ENCODE measurements at regions not wholly inside any gene's neighbourhood (a gene's known extent, or its start where the extent isn't known, plus 50 kb on each side); places are given as distances from the start of the nearest gene placed in this dataset.
"Not testable (repeated sequence)": the region's sequence is repeated elsewhere in the genome, so short reads cannot be mapped to it uniquely, and the experiment has no call there.

- DNase-seq (ENCODE audit: low read depth in 3 of 3): no peak
These were observed 351.7 kb downstream of the NPIPA8 start for GRCh38 chr16:17984810-17985209.

DNA sequence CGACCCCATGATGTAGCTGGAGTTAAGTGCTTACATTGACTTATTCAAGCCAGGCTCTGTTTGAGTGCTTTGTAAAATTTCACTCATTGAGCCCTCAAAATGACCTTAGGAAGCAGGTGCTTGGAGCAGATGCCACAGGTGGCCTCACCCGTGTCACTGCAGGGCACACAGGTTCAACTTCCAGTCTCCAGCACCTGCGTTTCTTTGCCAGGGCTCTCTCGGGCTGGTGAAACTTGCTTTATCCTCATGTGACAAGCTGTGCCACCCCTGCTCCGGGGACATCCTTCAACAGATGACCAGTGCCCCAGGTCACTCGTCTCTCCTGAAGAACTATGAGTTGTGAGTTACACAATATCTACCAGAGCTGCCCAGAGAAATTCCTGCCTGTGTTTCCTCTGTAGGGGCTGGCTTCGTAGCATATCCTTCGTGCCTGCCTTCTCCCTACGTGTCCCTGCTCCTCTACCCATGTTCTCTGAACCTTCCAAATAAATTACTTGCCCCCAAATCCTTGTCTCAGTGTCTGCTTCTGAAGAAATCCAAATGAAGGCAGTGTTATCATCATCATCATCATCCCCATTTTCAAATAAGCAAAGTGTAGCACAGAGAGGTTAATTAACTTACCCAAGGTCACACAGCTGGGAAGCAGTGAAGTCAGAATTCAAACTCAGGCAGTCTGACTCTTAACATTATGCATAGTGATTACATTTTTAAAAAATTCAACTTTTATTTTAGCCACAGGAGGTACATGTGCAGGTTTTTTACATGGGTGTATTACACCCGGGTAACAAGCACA is 352.5 kb downstream of the NPIPA8 start:
- no peak for DNase-seq (ENCODE audit: low read depth in 3 of 3)

GRCh38 chr16:17983114-17983513 is 353.4 kb downstream of the NPIPA8 start:
- no peak for DNase-seq (ENCODE audit: low read depth in 3 of 3)

DNA sequence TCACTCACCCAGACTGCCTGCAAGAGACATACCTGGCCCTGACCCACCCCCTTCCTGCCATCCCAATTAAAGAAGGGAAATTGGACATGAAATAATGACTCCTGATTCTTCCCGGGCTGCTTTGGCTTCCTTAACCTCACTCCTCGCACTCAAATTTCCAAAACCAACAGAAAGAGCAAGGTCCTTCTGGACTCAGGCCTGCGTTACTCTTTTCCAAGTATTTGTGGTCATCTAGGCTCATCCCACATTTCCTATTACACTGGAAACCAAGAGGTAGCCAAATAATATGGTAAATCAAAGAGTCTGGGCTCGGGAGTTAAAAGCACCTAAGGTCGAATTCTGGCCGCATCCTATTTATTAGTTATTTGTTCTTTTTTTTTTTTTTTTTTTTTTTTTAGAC is 359.3 kb downstream of the NPIPA8 start:
- DNase-seq (ENCODE audit: low read depth in 3 of 3): no peak

DNA sequence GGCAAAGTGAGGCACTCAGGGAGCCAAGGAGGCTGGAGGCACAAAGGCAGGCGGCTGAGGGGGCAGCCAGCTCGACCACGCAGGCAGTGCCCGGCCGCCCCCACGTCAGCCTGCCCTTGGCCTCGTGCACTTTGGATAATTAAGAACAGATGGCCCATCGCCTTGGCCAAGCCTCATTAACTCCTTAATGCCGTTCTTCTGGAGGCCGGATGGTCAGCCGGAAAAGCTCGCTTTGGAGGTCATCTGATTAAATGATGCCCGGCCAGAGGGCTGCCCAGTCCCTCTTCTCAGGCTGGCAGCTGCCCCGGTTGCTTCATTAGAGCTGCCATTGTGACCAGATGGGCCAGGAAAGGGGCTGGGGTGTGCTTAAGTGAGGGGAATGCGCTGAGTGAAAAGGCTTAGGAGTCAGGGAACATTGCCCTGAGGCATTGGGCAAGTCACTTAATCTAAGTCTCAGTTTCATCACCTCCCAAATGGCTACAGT is 364.0 kb downstream of the NPIPA8 start:
- DNase-seq (ENCODE audit: low read depth in 3 of 3): no peak

DNA sequence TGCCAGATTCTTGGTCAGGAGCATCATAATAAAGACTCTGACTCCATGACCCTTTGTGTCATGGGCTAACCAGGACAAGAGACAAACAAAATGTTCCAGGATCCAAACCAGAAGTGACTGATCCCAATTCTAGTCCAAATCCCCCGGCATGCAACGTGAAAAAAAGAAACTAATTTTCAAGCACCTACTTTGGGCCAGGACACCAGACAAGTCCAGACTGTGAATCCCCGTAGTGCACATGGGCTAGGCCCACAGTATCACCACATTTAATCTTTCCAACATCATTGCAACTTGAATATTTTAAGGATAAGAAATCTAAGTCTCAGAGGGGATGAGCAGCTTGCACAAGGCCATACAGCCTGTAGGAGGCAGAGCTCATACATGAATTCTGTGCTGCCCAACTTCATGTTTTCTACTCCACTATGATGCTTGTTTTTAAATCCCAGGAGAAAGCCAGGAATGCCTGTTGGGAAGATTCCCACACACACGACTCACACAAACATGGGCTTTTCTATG is 365.7 kb downstream of the NPIPA8 start:
- no peak for DNase-seq (ENCODE audit: low read depth in 3 of 3)

GRCh38 chr16:17970157-17970765 is 366.3 kb downstream of the NPIPA8 start:
- no peak for DNase-seq (ENCODE audit: low read depth in 3 of 3)

DNA sequence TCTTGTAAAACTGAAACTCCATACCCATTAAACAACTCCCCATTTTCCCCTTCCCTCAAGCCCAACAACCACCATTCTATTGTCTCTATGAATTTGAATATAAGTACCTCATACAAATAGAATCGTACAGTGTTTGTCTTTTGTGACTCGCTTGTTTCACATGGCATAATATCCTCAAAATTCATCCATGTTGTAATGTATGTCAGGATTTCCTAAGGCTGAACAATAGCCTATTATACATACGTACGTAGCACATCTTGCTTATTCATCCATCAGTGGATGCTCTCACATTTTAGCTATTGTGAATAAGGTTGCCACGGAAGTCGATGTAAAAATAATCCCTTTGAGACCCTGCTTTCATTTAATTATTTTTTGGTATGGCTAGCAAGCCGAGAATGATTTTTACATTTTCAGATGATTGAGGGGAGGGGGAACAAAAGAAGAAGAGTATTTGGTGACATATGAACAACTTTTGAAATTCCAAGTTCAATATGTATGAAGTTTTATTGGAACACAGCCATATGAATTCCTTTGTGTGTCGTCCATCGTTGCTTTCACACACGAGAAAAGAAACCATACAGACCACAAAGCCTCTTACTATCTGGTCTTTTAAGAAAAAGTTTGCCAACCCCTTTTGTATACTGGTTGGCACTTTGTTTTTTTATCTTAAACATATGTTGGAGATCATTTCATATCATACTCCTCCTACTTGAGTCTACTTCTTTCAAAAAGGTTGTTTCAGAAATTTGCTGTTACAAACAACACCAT is 371.2 kb downstream of the NPIPA8 start:
- no peak for DNase-seq (ENCODE audit: low read depth in 3 of 3)

DNA sequence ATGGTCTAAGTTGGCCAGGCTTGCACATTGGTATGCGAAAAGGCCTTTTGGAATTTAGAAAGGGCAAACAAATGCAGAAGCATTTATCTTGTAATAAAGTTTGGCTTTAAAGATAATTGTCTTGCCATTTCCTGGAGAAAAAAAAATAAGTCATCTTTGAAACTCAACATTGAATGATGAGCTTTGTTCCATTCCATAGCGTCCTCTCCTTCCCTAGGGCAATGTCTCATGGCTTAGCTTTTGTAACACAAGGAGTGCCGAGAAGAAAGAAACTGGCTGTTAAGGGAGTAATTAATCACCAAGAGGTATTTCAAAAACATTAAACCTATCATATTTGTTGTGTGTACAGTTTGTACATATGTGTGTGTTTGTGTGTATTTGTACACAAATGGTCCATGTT is 372.3 kb downstream of the NPIPA8 start:
- DNase-seq (ENCODE audit: low read depth in 3 of 3): no peak

DNA sequence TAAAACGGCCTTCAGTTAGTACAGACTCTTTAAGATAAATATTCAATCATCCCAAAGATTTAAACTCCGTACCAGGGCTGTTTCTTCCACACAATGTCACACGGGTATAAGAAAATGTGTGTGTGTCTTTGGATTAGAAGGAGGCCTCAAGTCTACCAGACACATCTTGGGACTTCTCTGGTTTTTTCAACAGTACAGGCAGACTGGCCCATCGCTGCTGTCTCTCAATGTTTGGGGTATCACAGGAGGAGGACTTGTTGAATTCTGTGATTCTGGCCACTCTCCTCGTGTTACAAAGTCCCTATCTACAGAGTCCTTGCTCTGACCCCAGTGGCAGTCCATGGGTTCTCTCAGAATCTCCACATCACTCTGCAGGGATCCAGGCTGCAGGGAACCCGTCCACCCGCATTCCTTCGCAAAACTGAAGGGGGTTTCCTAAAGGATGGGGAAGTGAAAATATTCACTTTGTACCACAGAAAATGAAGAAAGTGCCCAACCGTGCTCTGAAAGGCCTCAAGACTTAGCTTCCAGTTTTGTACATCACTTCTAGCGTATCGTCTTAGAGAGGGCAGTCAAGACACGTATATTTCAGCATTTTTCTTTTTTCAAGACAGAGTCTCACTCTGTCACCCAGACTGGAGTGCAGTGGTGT is 373.2 kb downstream of the NPIPA8 start:
- DNase-seq (ENCODE audit: low read depth in 3 of 3): no peak

DNA sequence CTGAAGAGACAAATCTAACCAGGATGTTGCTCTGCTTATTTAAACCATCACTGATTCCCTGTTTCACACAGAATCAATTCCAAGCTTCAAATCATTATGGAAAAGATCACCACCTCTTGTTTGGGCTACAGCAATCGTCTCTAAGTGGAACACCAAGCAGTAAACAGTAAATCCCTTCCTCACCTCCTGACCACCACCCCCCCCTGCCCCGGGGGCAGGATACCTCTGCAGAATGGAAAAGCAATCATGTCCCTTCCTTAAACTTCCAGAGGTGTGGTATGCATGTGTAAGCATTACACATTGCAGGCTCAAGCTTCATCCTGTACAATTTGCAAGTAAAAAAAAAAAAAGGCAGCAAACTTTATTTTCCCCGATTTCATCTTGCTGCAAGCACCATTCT is 373.8 kb downstream of the NPIPA8 start:
- DNase-seq (ENCODE audit: low read depth in 3 of 3): no peak

- DNase-seq (ENCODE audit: low read depth in 3 of 3): not testable (repeated sequence)
These were observed 374.7 kb downstream of the NPIPA8 start for GRCh38 chr16:17961822-17962221.

DNA sequence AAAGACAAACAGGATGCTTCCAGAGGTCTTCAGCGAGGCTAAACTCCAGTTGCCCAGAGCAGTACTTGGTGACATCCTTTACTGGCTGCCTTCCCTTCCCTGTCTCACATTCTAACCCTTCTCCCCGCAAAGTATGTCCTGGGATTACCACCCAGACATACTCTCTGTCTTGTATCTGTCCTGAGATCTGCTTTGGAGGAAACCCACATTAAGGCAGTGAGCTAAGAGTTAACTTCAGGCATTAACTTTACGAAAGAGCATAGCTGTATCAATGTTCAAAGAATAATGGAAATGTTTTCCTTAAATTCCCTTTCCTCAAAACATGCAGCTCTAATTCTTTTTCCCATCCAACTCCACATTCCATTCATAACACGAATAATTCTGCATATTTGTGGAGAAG is 385.2 kb downstream of the NPIPA8 start:
- no peak for DNase-seq (ENCODE audit: low read depth in 3 of 3)

DNA sequence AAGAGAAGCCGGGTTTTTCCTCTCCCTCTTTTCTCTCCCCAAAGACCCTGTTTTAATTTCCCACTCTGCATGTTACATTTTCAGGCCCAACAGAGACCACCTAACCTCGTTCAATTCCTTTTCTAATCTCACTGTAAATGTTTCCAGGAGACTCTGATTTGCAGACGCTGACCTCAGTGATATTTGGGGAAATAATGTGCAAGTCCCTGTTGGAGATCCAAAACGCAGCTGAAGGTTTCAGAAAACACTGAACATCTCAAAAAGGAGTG is 386.6 kb downstream of the NPIPA8 start:
- DNase-seq (ENCODE audit: low read depth in 3 of 3): no peak

- no peak for DNase-seq (ENCODE audit: low read depth in 3 of 3)
These were observed 387.2 kb downstream of the NPIPA8 start for GRCh38 chr16:17949141-17949981.

GRCh38 chr16:17947637-17948036 is 388.9 kb downstream of the NPIPA8 start:
- no peak for DNase-seq (ENCODE audit: low read depth in 3 of 3)

DNA sequence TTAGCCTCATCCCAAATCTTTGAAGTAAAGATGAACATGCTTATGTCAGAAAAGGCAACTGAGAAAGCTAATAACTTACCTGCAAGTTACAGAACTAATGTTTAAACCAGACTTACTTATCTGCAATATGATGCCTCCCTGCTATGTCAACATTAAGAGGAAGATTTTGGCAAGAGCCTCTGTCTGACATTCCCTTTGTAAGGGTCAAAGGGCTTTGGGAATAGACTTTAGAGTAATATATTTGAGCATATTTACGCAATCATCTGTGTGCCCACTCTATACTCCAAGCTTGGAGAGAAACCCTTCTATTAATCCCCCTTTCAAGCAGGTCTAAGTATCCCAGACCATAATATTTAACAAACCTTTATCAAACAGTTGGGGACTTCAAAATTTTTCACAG is 389.4 kb downstream of the NPIPA8 start:
- DNase-seq (ENCODE audit: low read depth in 3 of 3): no peak

GRCh38 chr16:17945080-17945601 is 391.4 kb downstream of the NPIPA8 start:
- no peak for DNase-seq (ENCODE audit: low read depth in 3 of 3)

DNA sequence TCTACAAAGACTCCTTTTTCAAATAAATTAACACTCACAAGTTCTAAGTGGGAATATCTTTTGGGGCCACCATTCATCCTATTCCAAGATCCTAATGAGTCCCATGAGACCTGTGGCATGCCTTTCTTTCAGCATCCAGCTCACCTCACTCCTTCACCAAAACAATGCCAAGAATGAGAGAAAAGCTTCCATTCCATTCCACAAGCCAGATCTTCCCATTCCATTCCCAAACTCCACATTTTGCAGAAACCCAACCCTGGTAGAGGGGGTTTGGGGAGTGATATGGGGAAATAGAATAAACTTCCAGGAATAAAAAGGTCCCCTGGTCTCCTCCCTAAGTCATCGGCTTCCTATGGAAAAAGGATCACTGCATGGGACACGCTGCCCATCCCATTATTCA is 392.2 kb downstream of the NPIPA8 start:
- no peak for DNase-seq (ENCODE audit: low read depth in 3 of 3)

- DNase-seq (ENCODE audit: low read depth in 3 of 3): no peak
These were observed 394.5 kb downstream of the NPIPA8 start for GRCh38 chr16:17942067-17942466.

Data from stimulated activated CD4-positive, alpha-beta T cell treated with anti-CD3 and anti-CD28 coated beads, TNF-alpha, amount 100 ng/mL, for 24 hours (primary cell).